Fibroblast of mammary gland (primary cell): ENCODE measurements at regions not wholly inside any gene's neighbourhood (a gene's known extent, or its start where the extent isn't known, plus 50 kb on each side); places are given as distances from the start of the nearest gene placed in this dataset.

Experiments used
- DNase-seq: peaks from one replicate; pipeline ENCODE4 v3.0.0-alpha.2; 2010; ENCODE audit warnings: low read depth
- H3K4me3 ChIP-seq: 2 replicates; pipeline ENCODE4 v1.5.1; 2011; ENCODE audit warnings: low read depth, mild to moderate bottlenecking, low read length, moderate library complexity; ENCODE audit not compliant: control insufficient read depth
- TF ChIP-seq, protein P1 (sequence below): conservative IDR thresholded peaks from 2 replicates; pipeline ENCODE4 v1.5.1; 2011; ENCODE audit warnings: low read depth, low read length, inconsistent platforms; ENCODE audit not compliant: control insufficient read depth, insufficient read depth

DNA sequence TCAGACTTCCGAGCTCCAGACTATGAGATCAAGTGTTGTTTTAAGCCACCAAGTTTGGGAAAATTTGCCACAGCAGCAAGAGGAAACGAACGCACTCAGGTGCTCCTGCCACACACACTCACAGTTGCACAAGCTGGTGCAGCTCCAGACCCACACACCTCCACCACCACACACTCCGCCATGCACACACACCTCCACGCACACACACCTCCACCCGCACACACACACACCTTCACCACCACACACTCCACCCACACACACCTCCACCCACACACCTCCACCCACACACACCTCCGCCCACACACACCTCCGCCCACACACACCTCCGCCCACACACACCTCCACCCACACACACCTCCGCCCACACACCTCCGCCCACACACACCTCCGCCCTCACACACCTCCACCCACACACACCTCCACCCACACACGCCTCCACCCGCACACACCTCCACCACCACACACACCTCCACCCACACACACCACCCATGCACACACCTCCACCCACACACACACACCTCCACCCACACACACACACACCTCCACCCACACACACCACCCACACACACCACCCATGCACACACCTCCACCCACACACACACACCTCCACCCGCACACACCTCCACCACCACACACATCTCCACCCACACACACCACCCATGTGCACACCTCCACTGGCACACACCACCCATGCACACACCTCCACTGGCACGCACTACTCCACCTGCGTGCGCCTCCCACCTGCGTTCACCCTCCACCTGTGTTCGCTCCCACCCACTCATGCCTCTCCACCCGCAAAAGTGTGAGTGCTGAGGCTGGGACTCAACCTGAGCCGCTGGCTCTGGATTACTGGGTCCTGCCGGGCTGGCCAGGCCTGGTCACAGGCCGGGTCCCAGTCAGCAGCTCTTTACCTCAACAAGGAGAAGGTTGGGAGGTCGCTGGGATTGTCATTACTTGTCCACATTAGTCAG, 175.6 kb downstream of the BMP7 start:
- DNase-seq: no peak
- H3K4me3 ChIP-seq: no peak overlapping the region

GRCh38 chr20:57091748-57092111, 174.7 kb downstream of the BMP7 start:
- DNase-seq: no peak
- H3K4me3 ChIP-seq: no peak overlapping the region
- TF ChIP-seq, protein P1, sequence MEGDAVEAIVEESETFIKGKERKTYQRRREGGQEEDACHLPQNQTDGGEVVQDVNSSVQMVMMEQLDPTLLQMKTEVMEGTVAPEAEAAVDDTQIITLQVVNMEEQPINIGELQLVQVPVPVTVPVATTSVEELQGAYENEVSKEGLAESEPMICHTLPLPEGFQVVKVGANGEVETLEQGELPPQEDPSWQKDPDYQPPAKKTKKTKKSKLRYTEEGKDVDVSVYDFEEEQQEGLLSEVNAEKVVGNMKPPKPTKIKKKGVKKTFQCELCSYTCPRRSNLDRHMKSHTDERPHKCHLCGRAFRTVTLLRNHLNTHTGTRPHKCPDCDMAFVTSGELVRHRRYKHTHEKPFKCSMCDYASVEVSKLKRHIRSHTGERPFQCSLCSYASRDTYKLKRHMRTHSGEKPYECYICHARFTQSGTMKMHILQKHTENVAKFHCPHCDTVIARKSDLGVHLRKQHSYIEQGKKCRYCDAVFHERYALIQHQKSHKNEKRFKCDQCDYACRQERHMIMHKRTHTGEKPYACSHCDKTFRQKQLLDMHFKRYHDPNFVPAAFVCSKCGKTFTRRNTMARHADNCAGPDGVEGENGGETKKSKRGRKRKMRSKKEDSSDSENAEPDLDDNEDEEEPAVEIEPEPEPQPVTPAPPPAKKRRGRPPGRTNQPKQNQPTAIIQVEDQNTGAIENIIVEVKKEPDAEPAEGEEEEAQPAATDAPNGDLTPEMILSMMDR: no peak

More for the DNA sequence above, 175.6 kb downstream of the BMP7 start:
- TF ChIP-seq, protein P1: no peak

DNA sequence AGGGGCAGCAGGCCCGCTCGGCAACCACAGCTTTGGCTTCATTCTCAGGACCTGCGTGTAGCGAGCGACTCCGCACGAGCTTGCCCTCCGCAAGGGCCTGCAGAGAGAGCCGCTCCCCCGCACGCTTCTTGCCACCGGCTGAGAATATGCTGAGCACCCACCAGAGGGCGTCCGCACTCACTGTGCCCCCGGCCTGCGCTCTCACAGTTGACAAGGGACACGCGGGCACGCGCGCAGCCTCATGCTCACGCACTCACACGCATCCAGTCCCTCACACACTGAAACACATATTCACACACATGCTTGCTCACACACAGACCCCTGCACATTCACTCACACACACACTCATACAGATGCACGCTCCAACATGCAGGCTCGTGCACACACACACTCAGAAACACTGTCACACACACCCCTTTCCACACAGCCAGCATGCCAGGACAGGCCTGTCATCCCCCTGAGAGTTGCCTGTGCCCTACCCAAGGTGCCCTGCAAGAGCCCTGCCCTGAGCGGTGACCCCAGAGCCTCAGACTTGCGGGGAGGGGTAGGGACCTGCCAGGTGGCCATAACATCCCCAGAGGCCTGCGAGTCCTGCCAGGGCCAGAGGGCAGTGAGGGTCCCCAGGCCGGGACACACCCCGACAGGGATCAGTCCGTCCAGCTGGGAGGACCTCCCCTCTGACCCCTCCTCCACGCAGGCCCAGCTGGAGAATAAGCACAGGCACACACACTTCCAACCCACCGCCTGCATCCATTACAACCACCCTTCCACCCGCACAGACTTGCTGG, 174.1 kb downstream of the BMP7 start:
- DNase-seq: peak; percentile 36
- TF ChIP-seq, protein P1: peak; percentile 55
- no peak overlapping the region for H3K4me3 ChIP-seq

DNA sequence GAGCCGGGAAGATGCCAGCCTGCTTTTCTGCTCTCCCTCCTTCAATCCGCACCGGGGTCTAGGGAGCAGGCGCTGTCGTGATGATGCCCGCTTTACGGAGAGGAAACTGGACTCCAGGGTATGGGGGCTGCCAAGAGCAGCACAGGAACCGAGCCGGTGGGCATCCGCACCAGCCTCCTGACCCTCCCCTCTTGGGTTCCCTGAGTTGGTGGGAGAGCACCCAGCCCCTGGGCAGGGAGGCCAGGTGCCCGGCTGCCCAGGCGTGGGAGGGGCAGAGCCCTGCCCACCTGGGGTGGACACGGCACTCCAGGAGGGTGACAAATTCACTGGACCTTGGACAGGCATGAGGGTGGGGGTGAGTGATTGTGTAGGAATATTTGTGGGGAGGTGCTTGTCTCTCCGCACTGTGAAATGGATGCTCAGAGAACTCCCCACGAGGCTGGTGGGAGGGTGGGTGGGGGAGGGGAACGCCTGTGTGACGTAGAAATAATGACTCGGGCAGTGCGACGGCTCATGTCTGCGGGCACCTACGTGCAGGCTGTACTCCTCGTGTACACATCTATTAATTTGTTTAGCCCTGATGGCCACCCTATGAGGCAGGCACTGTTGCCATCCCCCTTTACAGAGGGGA, 173.4 kb downstream of the BMP7 start:
- no peak for DNase-seq
- no peak overlapping the region for H3K4me3 ChIP-seq
- TF ChIP-seq, protein P1: no peak

- DNase-seq: no peak
- H3K4me3 ChIP-seq: no peak overlapping the region
- TF ChIP-seq, protein P1: no peak
Measured at GRCh38 chr20:57093766-57094165, 172.7 kb downstream of the BMP7 start.

DNA sequence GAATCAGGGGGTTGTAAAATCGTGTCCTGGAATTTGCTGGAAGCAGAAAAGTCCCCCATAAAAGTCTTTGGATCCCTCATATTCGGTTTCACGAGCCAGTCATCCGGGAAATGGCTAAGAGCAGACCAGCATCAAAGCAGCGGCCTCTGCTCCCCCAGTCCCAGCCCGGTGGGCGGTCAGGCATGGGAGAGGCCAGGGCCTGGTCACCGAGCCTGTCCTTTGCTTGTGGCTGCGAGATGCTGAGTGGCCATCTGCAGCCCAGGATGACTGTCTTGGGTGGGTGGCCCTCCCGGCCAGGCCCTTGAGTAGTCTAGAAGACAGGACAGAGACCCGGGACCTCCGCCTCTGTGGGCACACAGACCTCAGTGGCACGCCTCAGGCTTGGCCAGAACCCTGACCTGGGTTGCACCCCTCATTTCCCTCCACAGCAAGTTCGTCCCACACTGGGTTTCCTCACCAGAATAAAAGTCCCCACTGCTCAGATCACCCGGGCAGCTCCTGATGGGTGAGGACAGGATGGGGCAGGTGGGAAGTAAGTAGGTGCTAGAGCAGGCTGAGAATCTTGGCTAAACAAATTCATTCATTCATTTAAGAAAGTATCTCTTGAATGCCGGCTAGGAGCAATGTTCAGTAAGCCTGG, 172.1 kb downstream of the BMP7 start:
- TF ChIP-seq, protein P1: no peak
- H3K4me3 ChIP-seq: no peak overlapping the region
- no peak for DNase-seq
